Activated T-cell treated with anti-CD3 and anti-CD28 coated beads, Interleukin-2, amount 50 U/mL, for 1 hour (primary cell): ENCODE measurements at regions not wholly inside any gene's neighbourhood (a gene's known extent, or its start where the extent isn't known, plus 50 kb on each side); places are given as distances from the start of the nearest gene placed in this dataset.

ENCODE experiments used
- DNase-seq: peaks from one replicate; pipeline ENCODE4 v3.0.0-alpha.2; 2020

GRCh38 chr2:217517402-217517801, 485.4 kb downstream of the TNS1 start:
- no peak for DNase-seq

- DNase-seq: no peak
Observed at GRCh38 chr2:217515615-217516309, 487.0 kb downstream of the TNS1 start.

- DNase-seq: no peak
Observed at GRCh38 chr2:217513258-217513657, 489.5 kb downstream of the TNS1 start.

DNA sequence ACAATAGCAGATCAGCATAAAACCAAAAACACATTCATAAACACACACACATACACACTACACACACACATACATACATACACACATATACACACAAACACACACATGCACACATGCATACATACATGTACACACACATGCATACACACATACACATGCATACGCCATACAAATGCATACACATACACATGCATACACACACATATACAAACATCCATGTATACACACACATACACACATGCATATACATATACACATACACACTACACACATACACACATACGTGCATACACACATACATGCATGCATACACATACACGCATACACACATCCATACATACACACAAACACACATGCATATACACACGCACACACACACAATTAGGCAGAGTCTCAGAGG, 490.1 kb downstream of the TNS1 start:
- DNase-seq: no peak

DNA sequence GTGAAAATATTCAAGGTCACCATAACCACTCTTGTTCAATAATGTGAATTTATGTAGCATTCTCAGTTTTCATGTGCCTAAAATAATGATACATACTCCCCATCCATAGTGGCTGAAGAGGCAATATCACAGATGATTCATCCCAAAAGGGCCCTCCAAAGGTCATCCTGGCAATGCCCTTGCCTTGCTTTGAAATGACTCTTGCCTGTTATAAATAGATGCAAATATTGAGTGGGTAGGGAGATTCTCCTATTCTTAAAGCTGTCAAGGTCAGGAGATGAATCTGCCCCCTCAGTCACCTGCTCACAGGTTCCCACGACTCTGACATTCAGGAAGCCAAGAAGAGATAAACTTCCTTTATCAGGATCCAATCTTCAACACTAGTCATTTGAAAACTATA, 490.5 kb downstream of the TNS1 start:
- no peak for DNase-seq

DNA sequence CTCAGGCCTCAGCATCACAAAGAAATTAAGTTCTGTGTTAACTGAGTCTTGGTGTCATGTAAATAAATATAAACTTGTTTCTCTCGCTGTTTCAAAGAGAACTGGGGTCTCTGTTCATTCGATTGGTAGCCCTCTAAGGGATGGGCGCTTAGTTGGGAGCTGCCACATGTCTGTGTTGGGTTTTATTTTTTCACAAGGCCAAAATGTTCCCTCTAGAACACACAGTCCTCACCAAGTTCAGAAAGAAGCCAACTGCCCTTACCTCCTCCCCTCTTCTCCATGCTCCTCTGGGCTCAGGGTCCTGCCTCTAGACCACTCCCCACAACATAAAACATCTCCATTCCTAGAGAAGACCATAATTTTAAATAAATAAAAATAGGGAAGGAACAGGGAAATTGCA, 490.9 kb downstream of the TNS1 start:
- no peak for DNase-seq

DNA sequence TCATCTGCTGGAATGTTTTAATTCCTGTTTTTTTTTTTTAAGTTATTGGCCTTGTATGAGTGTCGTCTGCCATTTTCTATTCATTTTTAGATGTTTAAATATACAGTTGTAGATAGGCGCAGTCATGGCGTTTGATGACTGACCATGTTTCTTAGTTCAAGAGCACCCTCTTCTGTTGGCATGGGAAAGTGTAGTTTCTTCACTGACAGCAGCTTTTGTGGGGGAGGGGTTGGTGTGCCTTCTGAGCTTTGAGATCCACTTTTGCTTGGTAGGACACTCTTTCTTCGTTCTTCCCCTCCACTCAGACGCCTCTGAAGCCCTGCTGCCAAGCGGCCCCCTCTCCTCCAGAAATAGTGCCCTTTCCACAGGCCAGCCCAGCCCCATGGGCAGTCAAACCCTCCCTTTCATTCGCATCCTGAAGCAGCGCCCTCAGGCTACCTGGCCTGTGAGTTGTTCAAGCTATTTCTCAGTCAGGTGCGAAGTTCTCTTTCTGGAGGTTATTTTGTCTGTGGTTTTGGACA, 492.0 kb downstream of the TNS1 start:
- DNase-seq: no peak

DNA sequence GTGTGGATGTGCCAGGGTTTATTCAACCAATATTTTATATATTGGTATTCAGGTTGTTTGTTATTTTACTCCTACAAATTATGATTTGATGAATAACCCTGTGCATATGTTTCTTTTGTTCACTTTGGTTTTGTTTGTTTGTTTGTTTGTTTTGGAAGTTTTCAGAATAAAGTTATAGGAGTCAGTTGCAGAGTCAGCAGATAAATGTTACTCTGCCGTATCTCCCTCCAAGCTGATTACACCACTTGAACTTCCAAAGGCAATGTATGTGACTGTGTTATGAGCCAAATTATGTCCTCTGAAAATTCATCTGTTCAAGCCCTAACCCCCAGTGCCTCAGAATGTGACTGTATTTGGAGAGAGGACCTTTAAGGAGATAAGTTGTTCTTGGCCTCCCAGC, 497.5 kb downstream of the TNS1 start:
- DNase-seq: no peak

GRCh38 chr2:217501887-217502286, 500.9 kb downstream of the TNS1 start:
- DNase-seq: no peak

GRCh38 chr2:217497843-217498377, 504.9 kb downstream of the TNS1 start:
- no peak for DNase-seq

- DNase-seq: no peak
Observed at GRCh38 chr2:217494557-217494956, 508.2 kb downstream of the TNS1 start.

- DNase-seq: no peak
Observed at GRCh38 chr2:217491271-217491670, 511.5 kb downstream of the TNS1 start.

GRCh38 chr2:217489145-217489960, 513.4 kb downstream of the TNS1 start:
- DNase-seq: no peak

DNA sequence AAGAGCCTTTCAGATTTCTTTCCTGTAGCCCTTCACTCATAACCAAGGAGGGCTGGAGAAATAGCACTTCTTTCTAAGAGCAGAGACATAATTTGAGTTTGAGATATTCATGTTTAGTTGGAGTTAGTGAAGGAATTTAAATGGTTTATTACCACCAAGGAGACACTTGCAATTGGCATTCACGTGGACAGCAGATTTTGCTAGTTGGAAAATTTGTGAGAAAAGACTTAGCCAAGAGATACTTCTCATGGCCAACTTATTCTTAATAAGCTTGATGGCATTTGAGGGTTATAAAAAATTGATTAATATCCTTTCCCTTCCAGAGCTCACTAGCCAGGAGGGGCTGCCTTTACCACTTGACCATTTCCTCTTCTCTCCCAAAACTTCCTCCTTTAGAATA, 518.7 kb downstream of the TNS1 start:
- no peak for DNase-seq

DNA sequence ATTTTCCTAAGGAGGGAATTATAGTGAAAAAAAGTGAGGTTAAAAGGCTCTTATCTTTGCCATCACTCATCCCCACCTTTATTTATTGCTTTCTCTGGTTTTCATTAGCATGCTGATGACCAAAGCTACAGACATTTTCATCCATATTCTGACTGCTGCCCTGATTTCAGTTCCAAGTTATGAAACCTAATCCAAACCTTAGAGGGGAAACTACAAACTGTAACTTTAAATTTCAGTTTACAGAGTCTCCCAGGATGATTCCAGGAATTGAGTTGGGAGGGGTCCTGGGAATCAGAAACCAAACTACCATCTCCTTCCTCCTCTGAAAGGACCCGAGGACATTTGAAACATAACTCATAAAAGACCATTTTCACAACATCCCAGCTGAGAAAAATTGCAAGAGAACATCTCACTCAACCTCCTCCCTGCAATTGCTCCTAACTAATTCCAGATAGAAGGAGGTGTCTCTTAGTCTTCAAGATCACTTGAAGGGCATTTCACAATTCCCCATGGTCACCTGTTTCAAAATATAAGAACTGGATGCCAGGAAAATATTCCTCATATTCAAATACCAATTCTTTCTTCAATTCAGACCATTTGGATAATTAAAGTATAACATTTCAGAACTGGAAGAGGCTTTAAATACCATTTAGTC, 520.6 kb downstream of the TNS1 start:
- DNase-seq: no peak

- no peak for DNase-seq
Observed at GRCh38 chr2:217481577-217481976, 521.2 kb downstream of the TNS1 start.

DNA sequence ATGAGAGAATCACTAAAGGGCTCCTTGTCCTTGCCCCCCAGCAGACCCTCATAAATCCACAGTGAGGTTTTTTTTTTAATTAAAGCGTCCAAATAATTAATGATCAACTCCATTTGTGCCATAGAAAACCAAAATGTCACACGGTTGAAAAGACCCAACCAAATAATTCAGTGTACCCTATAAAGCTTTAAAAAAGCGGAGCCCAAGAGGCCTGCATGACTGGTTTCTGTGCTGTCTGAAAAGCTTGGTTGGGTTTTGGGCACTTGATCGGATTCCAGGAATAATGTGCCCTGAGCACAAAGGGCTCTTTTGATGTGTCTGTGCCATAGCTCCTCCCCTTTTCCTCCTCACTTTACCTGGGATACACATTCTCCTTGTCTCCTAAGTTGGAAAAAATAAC, 523.2 kb downstream of the TNS1 start:
- no peak for DNase-seq

DNA sequence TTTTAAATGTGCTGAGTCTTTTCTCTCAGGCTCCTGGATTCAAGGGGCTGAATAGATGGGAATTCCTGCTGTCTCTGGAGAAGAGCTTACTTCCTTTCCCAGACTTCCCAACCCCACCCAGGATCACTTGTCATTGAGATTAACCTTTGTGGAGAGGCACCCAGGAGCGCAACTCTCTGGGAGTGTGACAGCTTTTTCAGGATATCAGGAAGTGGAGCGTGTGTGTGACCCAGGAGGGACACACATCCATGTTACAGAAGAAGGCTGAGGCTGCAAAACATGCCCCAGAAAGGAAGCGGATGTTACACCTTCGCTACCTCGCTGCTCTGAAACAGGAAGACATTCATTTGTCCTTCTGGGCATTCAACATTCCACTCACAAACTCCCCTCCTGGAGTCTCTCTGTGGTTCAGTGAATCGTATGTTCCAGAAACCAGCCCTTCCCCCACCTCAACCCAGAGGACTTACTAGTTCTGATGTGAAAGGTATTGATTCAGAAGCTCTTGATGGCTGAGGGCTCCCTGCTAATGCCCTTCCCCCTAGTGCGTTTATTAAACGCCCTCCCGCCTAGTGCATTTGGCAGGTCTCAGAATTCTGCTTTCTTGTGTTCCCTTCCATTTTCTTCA, 523.9 kb downstream of the TNS1 start:
- no peak for DNase-seq

DNA sequence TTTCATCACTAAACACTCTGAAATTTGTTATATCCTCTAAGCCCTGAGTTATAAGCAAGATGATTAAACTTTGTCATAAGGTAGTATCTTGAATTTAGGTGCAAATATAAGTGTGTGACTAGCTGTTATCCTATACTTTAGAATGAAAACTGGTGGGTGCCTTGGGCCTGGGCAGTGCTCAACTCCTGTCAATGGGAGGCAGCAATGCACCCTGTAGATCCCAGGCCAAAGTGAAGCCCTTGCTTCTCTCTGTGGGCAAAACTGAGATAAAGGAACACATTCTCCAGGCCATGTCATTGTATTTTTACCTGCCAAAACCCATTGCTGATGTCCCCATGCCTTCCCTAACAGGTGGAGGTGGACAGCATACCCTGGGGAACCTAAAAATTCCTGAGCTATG, 525.2 kb downstream of the TNS1 start:
- DNase-seq: no peak

DNA sequence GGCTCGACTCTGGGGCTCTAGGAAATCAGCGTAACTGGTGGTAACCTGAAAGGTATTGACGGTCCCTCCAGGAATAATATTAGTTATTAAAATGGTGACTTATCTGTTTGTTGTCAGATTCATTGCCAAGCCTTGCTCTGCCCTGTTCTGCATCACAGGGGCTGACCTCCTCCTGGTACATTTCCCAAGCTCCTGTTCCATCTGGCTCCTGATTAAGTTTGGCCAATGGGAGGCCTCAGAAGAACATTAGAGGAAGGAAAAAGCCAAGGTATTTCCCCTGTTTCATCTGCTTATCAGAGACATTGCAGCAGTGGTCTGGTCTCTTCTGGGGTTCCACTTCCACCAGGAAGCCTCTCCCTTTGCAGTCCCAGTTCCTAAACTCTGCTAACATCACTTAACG, 527.0 kb downstream of the TNS1 start:
- no peak for DNase-seq

DNA sequence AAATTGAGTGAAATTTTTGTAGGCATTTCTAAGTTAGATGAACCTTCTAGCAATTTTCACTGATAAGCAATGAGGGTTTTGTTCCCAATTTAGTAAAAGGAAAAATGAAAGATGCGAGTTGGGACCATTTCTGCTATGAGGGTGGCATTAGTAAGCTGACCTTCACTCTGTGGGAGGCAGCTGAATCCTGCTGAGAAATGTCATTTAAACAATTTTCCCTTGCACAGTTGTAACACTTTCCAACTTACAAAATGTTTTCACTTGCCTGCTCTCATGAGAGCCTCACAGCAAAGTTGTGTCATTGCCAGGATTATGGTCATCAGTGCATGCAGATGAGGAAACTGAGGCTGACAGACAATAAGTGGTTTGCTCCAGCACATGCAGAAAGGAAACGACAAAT, 527.7 kb downstream of the TNS1 start:
- DNase-seq: no peak

- DNase-seq: no peak
Observed at GRCh38 chr2:217471319-217471718, 531.5 kb downstream of the TNS1 start.

GRCh38 chr2:217469203-217469810, 533.5 kb downstream of the TNS1 start:
- no peak for DNase-seq
